EL (cell line): ENCODE measurements at regions not wholly inside any gene's neighbourhood (a gene's known extent, or its start where the extent isn't known, plus 50 kb on each side); places are given as distances from the start of the nearest gene placed in this dataset.

Experiments
- DNase-seq: peaks from one replicate; pipeline ENCODE4 v3.0.0-alpha.2; 2016

DNA sequence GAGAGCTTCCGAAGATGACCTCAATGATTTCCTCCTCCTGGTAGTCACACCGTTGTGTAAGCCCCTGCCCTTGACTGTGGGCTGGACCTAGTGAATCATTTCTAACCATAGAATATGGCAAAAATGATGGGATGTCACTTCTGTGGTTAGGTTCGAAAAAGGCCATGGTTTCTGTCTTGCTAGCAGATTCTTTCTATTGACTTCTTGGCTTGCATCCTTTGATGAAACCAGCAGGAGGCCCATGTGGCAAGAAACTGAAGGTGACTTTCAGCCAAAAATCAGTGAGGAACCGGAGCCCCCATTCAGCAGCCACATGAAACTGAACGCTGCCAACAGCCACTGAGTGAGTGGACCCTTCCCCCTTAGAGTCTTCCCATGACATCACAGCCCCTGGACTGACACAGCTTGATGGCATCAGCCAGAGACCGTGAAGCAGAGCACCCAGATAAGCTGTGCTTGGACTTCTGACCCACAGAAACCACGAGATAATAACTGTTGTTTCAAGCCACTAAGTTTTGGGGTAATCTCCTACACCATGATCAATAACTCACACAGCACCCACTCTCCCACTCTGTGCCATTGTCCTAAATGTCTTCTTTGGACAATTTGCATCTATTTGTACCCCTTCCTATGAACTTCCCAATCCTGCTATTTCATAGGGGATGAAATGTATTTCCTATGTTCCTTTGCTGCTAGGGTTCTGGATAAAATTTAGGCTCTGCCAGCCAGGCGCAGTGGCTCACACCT lies 148.0 kb upstream of the STX18 start:
- no peak for DNase-seq

DNA sequence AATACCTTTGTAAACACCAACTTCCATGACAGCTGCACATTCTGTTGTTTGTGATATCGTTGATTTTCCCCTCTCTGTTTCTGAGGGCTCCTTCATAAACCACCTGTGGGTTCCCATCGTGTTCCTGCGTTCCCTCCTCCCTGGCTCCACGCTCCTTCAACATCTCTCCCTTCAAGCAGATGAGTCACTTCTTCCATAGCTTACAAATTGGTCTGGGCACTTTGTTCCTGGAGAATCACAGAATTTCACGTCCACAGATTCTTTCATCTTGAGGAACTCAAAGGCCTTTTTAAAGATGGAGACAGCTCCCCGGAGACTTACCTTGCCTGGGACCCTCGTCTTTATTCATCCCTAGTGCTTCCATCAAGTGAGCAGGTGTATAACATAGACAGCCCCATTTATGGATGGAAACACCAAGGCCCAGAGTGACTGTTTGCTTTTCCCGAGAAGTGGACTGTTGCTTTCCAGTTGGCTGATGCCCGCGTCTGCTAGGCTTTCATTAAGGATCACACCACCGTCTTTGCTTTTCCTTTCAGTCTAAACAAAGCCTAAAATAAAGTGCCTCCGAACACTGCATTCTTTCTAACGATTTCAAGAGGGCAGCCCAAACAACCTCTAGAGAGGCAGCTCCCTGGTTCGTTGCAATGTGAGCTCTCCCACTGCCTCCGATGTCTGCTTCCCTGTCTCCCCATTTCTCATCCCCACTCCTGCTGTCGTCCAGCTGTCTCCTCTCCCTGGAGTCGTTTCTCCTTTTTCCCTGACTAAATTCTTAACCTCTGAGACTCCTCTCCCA lies 146.3 kb upstream of the STX18 start:
- DNase-seq: no peak

GRCh38 chr4:4687100-4687499 lies 145.3 kb upstream of the STX18 start:
- DNase-seq: no peak

GRCh38 chr4:4685810-4686795 lies 144.3 kb upstream of the STX18 start:
- no peak for DNase-seq

DNA sequence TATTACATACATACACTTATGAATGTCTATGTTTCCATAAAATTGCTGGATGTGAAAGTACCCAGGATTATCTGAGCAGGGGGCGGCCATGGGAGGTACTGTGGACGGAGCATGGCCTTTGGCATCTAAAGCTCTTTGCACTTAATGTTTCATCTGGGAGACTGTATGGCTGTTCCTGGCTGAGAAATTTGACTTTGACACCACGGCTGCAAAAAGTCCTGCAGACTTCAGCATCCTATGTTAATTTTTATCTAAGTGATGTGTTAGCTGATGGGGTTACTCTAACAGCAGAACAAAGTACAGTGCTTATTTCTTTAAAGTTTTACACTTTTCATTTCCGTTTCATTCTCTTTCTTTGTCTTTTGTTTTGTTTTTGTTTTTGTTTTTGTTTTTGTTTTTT lies 139.8 kb upstream of the STX18 start:
- DNase-seq: no peak

GRCh38 chr4:4680758-4681157 lies 138.9 kb upstream of the STX18 start:
- no peak for DNase-seq

DNA sequence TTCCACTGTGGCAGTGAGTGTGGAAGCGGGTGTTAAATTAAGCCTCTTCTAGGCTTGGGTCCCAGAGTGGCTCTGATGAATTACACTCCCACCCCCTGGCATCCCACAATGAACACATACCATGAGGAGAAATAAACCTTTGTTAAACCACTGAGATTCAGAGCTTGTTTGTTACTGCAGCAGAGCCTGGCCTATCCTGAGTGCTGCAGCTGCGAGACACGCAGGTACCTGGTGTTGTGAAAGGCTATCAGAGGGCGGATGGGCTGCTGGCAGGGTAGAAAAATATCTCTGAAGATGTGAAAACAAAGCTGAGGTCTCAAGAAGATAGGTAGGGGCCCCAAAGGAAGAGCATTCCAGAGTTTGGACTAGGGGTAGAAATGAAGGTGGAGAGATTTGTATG lies 138.4 kb upstream of the STX18 start:
- no peak for DNase-seq

GRCh38 chr4:4677556-4678522 lies 136.0 kb upstream of the STX18 start:
- DNase-seq: peak; percentile 51

DNA sequence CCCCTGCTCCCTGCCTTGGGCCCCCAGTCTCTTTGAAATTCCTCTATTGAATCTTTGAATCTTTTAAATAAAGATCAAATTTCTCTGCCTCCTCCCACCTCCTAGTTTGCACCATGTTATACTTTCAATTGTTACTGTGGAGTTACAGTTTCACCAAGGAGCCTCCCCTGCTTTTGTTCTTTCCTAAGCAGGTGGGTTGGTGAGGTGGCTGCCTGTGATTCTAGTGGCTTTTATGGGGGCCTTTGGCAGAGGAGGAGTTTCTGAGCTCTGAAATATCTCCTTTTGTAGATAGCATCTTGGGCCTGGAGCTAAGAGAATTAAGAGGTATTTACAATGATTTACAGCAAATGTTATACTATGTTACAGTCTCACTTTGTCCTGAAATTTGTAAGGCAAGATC lies 133.8 kb upstream of the STX18 start:
- no peak for DNase-seq

DNA sequence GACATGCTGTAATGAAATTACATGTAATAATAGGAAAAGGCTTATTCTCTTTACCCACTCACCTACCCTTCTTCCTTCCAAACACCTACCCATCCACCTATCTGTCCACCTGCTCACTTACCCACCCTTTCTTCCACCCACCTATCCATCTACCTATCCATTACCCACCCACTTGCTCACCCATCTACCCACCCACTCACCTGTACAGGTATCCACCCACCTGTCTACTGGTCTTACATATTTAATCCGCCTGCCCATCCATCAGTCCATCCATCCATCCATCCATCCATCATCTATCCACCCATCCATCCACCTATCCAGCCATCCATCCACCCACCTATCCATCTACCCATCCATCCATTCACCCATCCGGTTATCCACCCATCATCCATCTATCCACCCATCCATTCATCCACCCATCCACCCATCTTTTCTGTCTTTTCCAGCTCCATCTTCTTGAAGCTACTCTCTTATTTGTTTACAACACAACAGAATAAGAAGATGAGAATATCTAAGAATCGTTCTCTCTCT lies 133.3 kb upstream of the STX18 start:
- no peak for DNase-seq

- DNase-seq: peak; percentile 63
Observed at GRCh38 chr4:4673070-4673469, 131.2 kb upstream of the STX18 start.

GRCh38 chr4:4672402-4672801 lies 130.6 kb upstream of the STX18 start:
- DNase-seq: no peak

GRCh38 chr4:4671774-4672349 lies 130.0 kb upstream of the STX18 start:
- DNase-seq: no peak

GRCh38 chr4:4670869-4671268 lies 129.0 kb upstream of the STX18 start:
- DNase-seq: no peak

- DNase-seq: no peak
Observed at GRCh38 chr4:4668355-4669210, 126.7 kb upstream of the STX18 start.

DNA sequence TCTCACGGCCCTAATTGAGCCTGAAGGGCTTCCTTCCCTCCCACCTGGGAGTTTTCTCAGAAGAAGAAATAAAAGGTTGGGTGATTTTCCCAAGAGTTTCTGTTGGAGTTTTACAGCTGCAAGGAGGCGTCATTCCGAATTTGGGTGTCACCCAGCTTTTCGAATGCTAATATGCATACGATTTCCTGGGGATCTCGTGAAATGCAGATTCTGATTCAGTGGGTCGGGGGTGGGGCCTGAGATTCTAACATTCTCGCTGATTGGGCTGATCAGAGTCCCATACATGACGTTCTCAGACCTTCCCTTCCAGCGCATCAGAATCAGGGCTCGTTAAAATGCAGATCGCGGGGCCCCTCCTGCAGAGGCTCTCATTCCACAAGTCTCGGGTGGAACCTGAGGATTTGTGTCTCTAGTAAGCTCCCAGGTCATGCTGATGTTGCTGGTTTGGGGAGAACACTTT lies 125.8 kb upstream of the STX18 start:
- DNase-seq: no peak

GRCh38 chr4:4666693-4667621 lies 125.1 kb upstream of the STX18 start:
- peak; percentile 54 for DNase-seq

DNA sequence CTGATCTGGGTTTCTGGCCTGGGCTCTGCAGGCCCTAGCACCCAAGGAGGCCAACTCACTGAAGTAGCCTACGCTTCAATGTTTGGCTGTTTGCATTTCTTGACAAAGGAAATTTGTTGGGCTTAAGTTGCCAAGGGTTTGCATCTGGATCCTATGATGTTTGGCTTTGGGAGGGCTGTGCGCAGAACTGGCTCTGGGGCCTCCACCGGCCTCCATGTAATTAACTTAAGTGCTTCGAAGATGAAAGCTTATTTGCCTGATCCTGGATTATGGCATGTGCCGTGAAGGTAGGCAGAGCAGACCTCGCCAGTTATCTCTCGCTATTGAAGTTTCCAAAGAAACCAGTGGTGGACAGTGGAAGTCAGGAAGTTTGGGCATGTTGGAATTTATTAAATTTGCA lies 124.3 kb upstream of the STX18 start:
- DNase-seq: no peak

DNA sequence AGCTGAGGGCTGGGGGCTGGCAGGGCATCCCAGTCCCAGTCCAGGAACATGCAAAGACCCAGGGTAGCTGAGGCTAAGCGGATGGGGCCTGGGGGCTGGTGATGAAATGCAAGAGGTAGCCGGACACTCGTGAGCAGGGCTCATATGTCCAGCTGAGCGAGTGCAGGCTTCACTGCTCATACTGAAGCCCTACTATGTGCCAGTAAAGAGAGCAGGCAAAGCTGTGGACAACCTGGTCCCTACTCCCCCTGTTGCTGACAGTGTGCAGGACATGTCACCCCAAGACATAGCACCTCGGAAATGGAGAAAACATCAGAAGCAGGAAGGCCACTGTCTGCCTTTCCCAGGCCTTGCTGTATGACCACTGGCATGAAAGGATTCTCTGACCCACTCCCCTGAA lies 122.4 kb upstream of the STX18 start:
- no peak for DNase-seq
